Prostate gland (tissue), 2 donors: ENCODE measurements at regions not wholly inside any gene's neighbourhood (a gene's known extent, or its start where the extent isn't known, plus 50 kb on each side); places are given as distances from the start of the nearest gene placed in this dataset.
"Not testable (repeated sequence)": the region's sequence is repeated elsewhere in the genome, so short reads cannot be mapped to it uniquely, and the experiment has no call there.

Experiments
- DNase-seq: peaks from one replicate; pipeline ENCODE4 v3.0.0-alpha.2; 2019; ENCODE audit warnings: low spot score
- H3K27ac ChIP-seq, 2 donors: fragments of 200-600 bp; sonication (generic); 2 replicates each; pipeline ENCODE4 v1.5.1; 2017 to 2019
- H3K27me3 ChIP-seq: fragments of 200-600 bp; sonication (generic); replicated peaks from 2 replicates; pipeline ENCODE4 v1.5.1; 2019; ENCODE audit not compliant: insufficient read depth
- H3K36me3 ChIP-seq, 2 donors: fragments of 200-600 bp; sonication (generic); 1 replicate in 1 of 2; 2 replicates in 1 of 2; pipeline versions ENCODE4 v1.5.1 to v1.8.1; 2017 to 2019
- H3K4me1 ChIP-seq: fragments of 200-600 bp; sonication (generic); replicated peaks from 2 replicates; pipeline ENCODE4 v1.5.1; 2019
- H3K4me3 ChIP-seq, 2 donors: fragments of 200-600 bp; sonication (generic); 2 replicates each; pipeline ENCODE4 v1.5.1; 2017 to 2019
- H3K9me3 ChIP-seq: fragments of 200-600 bp; sonication (generic); 2 replicates; pipeline ENCODE4 v1.5.1; 2017
- POLR2A ChIP-seq: fragments of 450-650 bp; IDR thresholded peaks from one replicate; pipeline ENCODE4 v1.6.1; 2016; ENCODE audit warnings: antibody characterized with exemption, mild to moderate bottlenecking
- POLR2AphosphoS5 ChIP-seq: sonication (generic); formaldehyde crosslinking; IDR thresholded peaks from one replicate; pipeline ENCODE4 v1.6.1; 2017; ENCODE audit warnings: antibody characterized with exemption
- WGBS: methylation state at CpG from one replicate; pipeline ENCODE4 v1.1.5; 2018; 5-methylcytosine and 5-hydroxymethylcytosine counted together
- intact Hi-C: fragments of 100-400 bp; cut with DNase I; formaldehyde crosslinking; loops from one replicate; pipeline ENCODE4 v1.14.2; 2022
- TF ChIP-seq, protein P1 (sequence below), 4 experiments: fragments of 200-600 bp in 2 of 4; fragments of 450-650 bp in 2 of 4; sonication (generic) in 2 of 4; IDR thresholded peaks; 1 replicate in 3 of 4; 2 replicates in 1 of 4; pipeline ENCODE4 v1.5.1; 2016 to 2019; ENCODE audit warnings: antibody characterized with exemption in 4 of 4, mild to moderate bottlenecking in 2 of 4, moderate library complexity in 2 of 4

DNA sequence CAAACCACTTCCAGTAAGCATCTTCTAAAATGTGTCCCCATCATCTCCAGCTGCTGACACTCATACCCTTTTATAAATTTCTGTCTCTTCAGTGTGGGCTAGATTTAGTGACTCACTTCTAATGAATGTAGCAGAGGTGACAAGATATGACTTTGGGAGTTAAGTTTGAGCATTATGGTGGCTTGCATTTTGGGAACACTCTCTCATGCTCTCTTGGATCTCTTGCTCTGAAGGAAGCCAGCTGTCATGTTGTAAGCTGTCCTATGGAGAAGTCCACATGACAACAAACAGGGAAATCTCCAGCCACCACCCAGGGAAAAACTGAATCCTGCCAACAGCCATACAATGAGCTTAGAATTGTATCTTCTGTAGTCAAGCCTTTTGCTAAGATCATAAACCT, 691.3 kb upstream of the PCDH7 start:
- Histone ChIP-seq H3K9me3 (no peaks in the 10 kb centered on the region), H3K4me1 (no peaks in the 10 kb centered on the region), H3K4me3 (no peak overlapping the region), H3K36me3 (no peaks in the 10 kb centered on the region), H3K27me3 (no peaks in the 10 kb centered on the region), H3K27ac (no peak overlapping the region)
- no peak for TF ChIP-seq POLR2AphosphoS5
- TF ChIP-seq, protein P1, sequence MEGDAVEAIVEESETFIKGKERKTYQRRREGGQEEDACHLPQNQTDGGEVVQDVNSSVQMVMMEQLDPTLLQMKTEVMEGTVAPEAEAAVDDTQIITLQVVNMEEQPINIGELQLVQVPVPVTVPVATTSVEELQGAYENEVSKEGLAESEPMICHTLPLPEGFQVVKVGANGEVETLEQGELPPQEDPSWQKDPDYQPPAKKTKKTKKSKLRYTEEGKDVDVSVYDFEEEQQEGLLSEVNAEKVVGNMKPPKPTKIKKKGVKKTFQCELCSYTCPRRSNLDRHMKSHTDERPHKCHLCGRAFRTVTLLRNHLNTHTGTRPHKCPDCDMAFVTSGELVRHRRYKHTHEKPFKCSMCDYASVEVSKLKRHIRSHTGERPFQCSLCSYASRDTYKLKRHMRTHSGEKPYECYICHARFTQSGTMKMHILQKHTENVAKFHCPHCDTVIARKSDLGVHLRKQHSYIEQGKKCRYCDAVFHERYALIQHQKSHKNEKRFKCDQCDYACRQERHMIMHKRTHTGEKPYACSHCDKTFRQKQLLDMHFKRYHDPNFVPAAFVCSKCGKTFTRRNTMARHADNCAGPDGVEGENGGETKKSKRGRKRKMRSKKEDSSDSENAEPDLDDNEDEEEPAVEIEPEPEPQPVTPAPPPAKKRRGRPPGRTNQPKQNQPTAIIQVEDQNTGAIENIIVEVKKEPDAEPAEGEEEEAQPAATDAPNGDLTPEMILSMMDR (IDR thresholded peaks at IDR 0.05) = no peak
- TF ChIP-seq POLR2A = no peak
- DNase-seq = no peak
- intact Hi-C loops = no loop called here

DNA sequence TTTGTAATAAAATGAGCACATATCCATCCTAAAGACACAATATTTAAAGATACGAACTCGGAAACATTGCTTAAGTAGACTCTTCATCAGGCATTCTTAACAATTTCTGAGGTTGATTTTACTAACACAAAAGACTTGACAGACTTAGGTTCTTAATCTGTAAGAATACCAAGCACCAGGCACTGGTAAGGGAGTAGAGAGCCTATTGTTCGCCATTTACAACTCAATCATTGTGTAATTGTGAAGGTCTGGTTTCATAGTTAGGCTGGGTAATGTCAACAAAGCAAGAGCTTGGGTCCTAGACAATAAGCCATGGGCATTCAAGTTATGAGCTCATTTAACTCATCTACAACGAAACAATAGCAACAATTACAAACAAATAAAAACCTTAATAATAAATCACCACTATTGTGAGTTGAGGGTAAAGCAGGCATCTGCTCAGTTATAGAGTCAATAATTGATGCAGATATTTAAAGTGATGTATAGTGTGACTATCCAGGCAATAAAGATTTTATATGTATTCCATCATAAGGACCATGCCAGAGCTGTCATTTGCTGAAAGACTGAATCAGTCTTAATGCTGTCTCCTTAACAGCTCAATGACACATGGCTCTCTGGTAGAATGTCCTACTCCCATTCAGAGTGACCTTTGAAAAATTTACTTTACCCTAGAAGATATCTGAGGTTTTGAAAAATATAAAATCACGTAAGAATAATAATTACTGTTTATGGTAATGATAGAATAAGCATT, 664.0 kb upstream of the PCDH7 start:
- H3K4me1 ChIP-seq = no peaks in the 10 kb centered on the region
- H3K27me3 ChIP-seq = no peaks in the 10 kb centered on the region
- no peak for TF ChIP-seq POLR2A
- TF ChIP-seq, protein P1 (IDR thresholded peaks at IDR 0.05) = no peak
- TF ChIP-seq POLR2AphosphoS5 = no peak
- DNase-seq = no peak
- intact Hi-C loops = no loop called here
- no peaks in the 10 kb centered on the region for H3K9me3 ChIP-seq
- H3K4me3 ChIP-seq = no peak overlapping the region
- H3K27ac ChIP-seq = no peak overlapping the region
- no peaks in the 10 kb centered on the region for H3K36me3 ChIP-seq
- WGBS = 74% methylated on average over 5 of the region's 5 CpGs

DNA sequence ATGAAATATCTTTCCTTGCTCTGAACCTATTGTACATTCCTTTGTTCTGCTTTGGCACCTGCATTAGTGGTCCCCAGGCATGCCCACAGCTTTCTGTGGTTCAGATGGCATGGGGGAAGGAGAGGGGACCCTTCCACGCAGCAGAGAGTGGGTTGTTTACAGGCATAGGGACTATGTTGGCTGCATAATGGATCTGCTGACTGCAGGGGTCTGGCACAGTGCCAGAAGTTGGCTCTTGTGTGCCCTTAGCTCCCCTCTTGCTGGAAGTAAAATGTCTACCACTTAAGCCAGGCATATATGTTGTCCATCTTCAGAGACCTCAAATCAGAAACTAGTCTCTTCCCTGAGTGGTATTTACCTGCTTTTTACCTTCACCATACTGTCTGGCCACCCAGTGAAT, 651.9 kb upstream of the PCDH7 start:
- Histone ChIP-seq H3K4me3 (no peak overlapping the region), H3K4me1 (no peaks in the 10 kb centered on the region), H3K27ac (no peak overlapping the region), H3K9me3 (no peaks in the 10 kb centered on the region), H3K36me3 (no peaks in the 10 kb centered on the region), H3K27me3 (no peaks in the 10 kb centered on the region)
- no peak for TF ChIP-seq POLR2A
- 69% methylated on average over 1 of the region's 1 CpG for WGBS
- no peak for DNase-seq
- intact Hi-C loops = no loop called here

DNA sequence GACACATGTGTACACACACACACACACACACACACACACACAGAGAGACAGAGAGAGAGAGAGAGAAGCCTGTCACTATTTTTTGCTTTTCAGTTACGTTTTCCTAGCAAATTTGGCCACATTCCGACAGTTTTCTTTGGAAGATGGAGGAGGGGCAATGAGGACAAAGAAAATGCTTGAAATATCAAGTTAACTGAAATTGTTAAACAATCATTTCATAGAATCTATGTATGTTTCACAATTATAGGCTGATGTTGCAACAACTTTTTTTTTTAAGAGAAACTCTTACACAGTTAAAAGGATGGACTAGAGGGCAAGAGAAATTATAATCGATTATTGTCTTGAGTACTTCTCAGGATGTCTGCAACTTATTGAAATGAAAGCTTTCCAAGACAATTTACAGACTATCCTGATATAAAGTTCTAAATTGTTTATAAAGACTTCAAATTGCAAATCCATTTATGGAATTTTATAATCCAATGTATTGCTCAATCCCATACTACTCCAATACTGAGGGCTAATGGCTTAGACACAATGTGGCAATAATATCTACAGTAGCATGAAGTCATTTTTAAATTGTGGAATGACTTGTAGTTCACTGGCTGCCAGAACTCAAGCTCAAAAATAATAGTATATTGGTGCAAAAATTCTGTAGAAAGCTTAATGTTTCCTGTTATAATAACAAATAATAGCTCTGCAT, 647.0 kb upstream of the PCDH7 start:
- H3K27me3 ChIP-seq = no peaks in the 10 kb centered on the region
- no peaks in the 10 kb centered on the region for H3K9me3 ChIP-seq
- 71% methylated on average over 3 of the region's 3 CpGs for WGBS
- no peaks in the 10 kb centered on the region for H3K4me1 ChIP-seq
- no peak overlapping the region for H3K4me3 ChIP-seq
- TF ChIP-seq POLR2A (no peak), POLR2AphosphoS5 (no peak)
- TF ChIP-seq, protein P1 (IDR thresholded peaks at IDR 0.05) = no peak
- DNase-seq = no peak
- H3K27ac ChIP-seq = no peak overlapping the region
- no peaks in the 10 kb centered on the region for H3K36me3 ChIP-seq
- intact Hi-C loops = no loop called here

DNA sequence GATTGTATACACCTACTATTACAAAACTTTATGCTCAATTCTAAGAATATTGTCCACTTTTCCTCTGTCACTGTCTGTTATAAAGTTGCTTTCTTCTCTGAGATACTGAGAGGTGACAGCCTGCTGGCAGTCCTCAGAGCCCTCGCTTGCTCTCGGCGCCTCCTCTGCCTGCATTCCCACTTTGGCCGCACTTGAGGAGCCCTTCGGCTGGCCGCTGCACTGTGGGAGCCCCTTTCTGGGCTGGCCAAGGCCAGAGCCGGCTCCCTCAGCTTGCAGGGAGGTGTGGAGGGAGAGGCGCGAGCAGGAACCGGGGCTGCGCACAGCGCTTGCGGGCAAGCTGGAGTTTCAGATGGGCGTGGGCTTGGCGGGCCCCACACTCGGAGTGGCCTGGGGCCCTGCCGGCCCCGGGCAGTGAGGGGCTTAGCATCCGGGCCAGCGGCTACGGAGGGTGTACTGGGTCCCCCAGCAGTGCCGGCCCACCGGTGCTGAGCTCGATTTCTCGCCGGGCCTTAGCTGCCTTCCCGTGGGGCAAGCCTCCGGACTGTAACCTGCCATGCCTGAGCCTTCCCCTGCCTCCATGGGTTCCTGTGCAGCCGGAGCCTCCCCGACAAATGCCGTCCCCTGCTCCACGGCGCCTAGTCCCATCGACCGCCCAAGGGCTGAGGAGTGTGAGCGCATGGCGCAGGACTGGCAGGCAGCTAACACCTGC, 627.6 kb upstream of the PCDH7 start:
- intact Hi-C loops, DNase-seq, H3K4me3 ChIP-seq, H3K27ac ChIP-seq, H3K36me3 ChIP-seq, H3K27me3 ChIP-seq, H3K9me3 ChIP-seq, H3K4me1 ChIP-seq: not testable (repeated sequence)
- 97% methylated on average over 34 of the region's 37 CpGs for WGBS
